ENCODE measurements at regions not wholly inside any gene's neighbourhood (a gene's known extent, or its start where the extent isn't known, plus 50 kb on each side); places are given as distances from the start of the nearest gene placed in this dataset.

GRCh38 chr6:156651486-156651885, 125.7 kb upstream of the ARID1B start:
- TF ChIP-seq POLR2A (IDR thresholded peaks at IDR 0.05; ENCODE audit: extremely low read depth, insufficient read length) (no peak), CTCF (IDR thresholded peaks at IDR 0.05; ENCODE audit: low read depth, low read length) (no peak), MYC (IDR thresholded peaks at IDR 0.05; ENCODE audit: low read depth, low read length) (no peak), MAX (IDR thresholded peaks at IDR 0.05; ENCODE audit: low read depth, low read length) (no peak)
